RPMI8226 (cell line): ENCODE measurements at regions not wholly inside any gene's neighbourhood (a gene's known extent, or its start where the extent isn't known, plus 50 kb on each side); places are given as distances from the start of the nearest gene placed in this dataset.
"Not testable (repeated sequence)": the region's sequence is repeated elsewhere in the genome, so short reads cannot be mapped to it uniquely, and the experiment has no call there.

Experiments
- DNase-seq: peaks from one replicate; pipeline ENCODE4 v3.0.0-alpha.2; 2015

DNA sequence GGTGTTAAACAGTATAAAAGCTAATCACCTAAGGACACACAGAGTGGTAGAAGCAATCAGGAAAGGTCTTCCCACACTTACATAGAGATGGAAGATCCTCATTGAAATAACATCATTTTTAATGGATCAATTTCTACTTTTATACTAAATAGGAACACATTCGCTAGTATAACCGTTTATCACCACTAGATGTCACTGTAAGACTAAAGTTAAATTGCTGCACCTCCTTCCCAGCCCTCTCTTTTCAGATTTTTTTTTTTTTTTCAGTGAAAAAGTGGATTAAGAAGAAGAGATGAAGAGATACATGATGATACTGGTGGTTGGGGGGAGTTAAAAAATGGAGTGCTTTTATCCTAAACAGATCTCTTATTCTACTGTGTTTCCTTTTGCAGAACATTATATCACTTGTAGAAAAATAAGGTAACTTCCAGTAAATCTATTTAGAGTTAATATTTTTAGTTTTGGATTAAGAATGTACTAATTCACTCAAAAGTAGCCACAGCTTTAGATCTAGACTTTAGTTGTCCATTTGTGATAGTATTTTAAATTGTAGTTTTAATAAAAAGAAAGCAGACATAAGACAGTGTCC, 116.9 kb upstream of the ARRDC3 start:
- peak; percentile 62 for DNase-seq

GRCh38 chr5:91495699-91496098, 112.6 kb upstream of the ARRDC3 start:
- DNase-seq: no peak

DNA sequence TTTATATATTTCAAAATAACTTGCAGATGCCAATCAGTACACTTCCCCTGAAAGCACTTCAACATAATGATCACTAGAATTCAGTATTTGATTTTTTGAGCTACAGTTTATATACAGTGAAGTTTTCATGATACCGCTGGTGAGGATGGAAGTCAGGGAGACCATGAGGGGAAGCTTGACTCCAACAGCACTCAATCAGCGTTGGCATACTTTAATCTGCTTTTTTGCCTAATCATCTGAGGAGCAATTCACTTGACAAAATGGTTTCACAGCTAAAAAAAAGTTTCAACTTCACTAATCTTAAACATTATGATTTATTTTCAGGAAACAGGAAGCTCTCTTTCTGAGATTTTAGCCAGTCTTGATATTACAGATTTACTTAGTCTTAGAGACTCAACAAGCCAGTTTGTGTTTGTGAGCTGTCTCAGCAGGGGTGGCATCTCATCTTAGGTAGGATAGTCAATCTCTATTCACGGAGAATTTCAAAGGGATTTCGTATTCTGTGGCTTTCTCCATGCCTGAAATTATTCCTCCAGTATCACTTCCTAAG, 111.4 kb upstream of the ARRDC3 start:
- no peak for DNase-seq

- DNase-seq: no peak
Measured at GRCh38 chr5:91493086-91493485, 110.0 kb upstream of the ARRDC3 start.

DNA sequence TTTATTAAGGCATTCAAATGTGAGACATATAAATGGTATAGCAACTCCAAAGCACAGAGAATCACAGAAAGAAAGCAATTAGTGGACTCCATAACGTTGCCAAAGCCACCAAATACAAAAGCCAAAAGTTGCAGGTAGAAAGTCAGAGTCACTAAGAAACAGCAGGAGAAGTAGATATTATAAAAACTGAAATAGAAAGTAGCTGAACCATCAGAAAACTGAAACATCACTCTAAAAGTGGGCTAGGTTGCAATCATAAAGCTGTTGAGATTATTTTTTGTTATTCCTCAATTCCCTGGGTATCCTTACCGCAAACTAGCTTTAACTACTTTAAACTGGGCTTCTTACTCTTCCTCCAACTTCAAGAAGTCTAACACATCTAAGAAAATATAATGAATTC, 108.1 kb upstream of the ARRDC3 start:
- DNase-seq: peak; percentile 11

DNA sequence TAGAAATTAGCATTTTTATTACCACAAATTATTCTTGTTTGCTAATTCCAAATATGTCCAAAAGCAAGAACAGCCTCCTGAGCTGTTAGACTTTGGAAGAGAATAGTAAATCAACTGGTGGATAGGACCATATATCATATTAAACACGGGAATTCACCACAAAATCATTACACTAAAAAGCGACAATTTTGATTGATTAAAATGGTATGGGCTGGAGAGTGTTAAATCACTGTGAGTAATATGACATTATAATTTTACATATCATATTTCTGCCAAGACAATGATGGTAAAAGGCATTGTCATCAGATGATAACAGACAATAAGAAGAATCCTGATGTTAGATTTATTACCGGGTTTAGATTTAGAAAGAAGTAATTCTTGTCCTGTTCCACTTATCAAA, 107.2 kb upstream of the ARRDC3 start:
- no peak for DNase-seq

DNA sequence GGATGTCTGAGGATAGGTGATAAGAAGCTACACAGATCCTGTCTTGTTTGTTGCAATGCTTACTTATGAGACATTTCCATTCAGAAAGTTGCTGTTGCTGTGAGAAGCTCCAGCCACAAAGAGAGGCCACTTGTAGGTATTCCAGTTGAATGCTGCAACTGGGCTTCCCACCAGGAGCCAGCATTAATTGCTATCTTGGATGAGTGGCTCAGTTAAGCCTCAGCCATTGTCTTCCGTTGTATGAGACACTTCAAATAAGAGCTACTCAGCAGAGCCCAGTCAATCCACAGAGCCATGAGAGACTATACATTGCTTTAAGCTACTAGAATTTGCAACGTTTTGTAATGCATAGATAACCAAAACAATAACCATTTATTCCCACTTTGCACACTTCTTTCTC, 104.3 kb upstream of the ARRDC3 start:
- no peak for DNase-seq

DNA sequence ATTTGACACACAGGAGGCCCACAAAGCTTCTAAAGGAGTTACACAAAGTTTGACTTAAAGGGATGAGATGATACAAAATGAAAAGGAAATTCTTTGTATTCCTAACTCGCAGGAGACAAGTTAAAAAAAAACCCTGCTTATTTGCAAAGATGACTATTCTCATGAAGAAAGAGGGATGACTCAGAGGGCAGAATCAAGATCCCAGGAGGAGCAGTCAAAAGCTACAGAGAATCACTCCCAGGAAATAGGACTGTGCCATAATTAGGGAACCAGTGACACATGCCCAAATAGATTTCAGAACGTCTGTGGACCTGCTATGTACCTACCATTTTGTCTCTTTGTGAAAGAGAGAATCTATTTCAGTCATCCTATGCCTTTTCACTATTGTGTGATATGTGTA, 103.5 kb upstream of the ARRDC3 start:
- DNase-seq: no peak

- no peak for DNase-seq
Measured at GRCh38 chr5:91484662-91485061, 101.5 kb upstream of the ARRDC3 start.

- DNase-seq: peak; percentile 19
Measured at GRCh38 chr5:91479376-91479775, 96.3 kb upstream of the ARRDC3 start.

DNA sequence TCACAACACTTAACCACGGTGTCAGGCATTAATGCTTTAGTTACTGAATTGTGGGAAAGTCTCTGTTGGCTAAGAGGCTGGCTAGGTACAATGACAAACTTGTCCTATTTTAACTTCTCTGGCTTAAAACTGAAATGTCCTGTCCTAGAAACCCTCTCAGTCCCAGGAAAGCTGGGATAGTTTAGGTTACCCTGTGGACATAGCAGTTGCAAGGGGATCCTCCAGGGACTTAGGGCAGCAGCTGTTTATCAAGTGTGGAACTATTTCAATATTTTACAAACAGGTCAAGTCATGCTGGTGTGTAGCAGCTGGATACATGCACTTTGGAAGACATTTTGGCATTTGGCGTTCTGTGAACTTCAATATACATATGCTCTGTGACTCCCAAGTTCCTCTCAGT, 95.0 kb upstream of the ARRDC3 start:
- DNase-seq: no peak

DNA sequence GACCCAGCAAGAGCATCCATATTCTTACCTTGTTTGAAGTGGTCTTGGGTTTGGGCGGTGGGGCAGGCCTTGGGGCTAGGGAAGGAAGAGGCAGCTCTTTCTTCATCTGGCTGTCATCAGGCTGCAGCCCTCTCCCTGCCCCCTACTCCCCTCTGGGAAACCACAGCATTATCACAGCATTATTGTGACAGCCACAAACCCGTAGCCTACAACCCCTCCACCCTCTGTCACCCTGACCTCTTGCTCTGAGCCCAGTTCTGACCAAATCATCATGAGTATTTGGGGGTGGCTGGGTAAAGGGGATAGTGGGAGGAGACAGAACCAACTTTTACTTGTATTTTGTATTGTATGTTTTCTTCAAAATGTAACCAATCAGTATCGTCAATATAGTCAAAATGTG, 94.3 kb upstream of the ARRDC3 start:
- DNase-seq: no peak

- DNase-seq: no peak
Measured at GRCh38 chr5:91474201-91474600, 91.1 kb upstream of the ARRDC3 start.

DNA sequence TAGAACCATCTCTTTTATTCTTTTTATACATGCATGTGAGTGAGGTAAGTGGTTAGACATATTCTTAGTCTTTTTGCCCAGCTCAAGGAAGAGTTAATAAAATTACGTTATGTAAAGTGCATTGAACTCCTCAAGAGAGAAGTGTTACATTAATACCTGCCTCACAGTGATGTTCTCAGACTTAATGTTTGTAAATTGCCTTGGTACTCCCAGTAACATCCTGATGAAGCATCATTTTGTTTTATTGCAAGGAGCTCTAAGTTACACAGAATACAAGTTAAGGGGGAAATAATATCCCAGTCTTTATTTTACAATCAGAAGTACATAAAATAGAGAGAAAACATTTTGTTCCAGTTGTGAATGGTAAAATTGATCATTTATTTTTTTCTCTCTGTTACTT, 89.5 kb upstream of the ARRDC3 start:
- DNase-seq: no peak

- peak; percentile 28 for DNase-seq
Measured at GRCh38 chr5:91469517-91470165, 86.5 kb upstream of the ARRDC3 start.

DNA sequence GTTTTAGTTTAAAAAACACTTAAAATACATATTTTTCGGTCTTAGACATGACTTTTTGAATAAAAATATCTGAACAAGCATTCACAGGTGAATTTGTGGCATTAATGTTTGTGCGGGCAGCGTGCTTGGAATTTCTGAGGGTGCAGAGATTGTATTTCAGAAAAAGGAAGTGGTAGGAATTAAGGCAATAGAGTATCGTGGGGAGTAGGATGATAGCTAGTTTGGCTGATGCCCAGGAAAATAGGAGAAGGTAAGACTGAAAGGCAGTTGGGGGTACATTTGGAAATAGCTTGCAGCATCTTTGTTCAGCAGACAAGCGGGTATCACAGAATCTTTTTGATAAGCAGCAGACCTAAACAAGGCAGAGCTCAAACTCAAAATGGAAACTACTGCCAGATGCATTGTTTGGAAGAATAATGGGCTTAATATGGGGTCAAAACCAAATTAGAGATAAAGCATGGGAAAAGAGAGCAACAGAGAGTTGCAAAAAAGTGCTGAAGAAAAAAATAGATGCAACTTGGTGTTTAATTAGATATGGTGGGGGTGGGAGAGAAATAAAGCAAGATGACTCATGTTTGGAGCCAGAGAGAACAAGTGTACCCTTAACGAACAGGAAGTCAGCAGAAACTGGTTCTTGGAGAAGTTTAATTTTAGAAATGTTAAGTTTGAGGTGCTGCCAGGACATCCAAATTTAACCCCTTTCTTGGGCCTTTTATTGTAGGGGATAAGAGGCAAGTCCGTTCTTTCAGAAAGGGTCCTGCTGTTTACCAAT, 85.7 kb upstream of the ARRDC3 start:
- DNase-seq: peak; percentile 62

GRCh38 chr5:91464886-91465646, 81.9 kb upstream of the ARRDC3 start:
- no peak for DNase-seq

- no peak for DNase-seq
Measured at GRCh38 chr5:91457681-91458058, 74.6 kb upstream of the ARRDC3 start.

DNA sequence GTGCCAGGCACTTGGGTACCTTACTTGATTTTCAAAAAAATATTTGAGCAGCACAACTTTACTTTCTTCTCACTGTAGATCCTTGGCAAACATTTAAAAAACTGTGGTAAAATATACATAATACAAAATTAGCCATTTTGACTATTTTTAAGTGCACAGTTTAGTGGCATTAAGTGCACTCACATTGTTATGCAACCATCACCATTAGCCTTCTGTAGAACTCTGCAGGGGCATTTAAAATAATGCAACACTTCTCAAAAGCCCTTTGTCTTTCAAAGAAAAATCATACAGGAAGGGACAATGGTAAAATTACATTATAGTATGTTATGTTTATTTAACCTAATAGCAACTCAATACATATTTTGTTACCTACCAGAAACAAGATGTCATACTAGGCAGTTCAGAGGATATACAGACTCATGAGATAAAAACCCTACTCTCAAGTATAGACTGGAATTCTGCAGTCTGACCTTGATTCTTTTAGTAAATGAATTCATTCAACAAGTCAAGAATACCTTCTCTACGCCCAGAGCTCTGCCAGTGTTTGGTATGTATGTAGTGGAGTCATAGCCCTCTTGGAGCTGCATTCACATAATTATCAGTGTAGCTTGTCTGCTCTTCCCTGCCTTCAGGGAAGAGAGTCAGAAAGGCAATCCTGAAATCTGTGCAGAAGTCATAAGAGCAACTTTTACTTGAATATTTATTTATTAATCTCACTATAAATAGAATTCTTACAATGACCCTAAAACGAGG, 74.0 kb upstream of the ARRDC3 start:
- DNase-seq: no peak

GRCh38 chr5:91449083-91449482, 66.0 kb upstream of the ARRDC3 start:
- DNase-seq: no peak

- not testable (repeated sequence) for DNase-seq
Measured at GRCh38 chr5:91448079-91448478, 65.0 kb upstream of the ARRDC3 start.

GRCh38 chr5:91446880-91447279, 63.8 kb upstream of the ARRDC3 start:
- not testable (repeated sequence) for DNase-seq
